Heart right ventricle (tissue), 16 donors: ENCODE measurements at regions not wholly inside any gene's neighbourhood (a gene's known extent, or its start where the extent isn't known, plus 50 kb on each side); places are given as distances from the start of the nearest gene placed in this dataset.

ENCODE experiments used
- ATAC-seq, 8 donors: fragments of 200-7000 bp; cut with Tn5 transposase; one replicate each; pipeline ENCODE4 v1.9.1; 2020; ENCODE audit warnings: mild to moderate bottlenecking in 8 of 8, moderate library complexity in 8 of 8, moderate number of reproducible peaks in 1 of 8
- DNase-seq, 2 donors: peaks; one replicate each; pipeline ENCODE4 v3.0.0-alpha.2; 2020
- H3K27ac ChIP-seq, 10 donors: fragments of 200-600 bp; sonication (generic) in 2 of 10; one replicate each; pipeline versions ENCODE4 v1.5.0 to v1.8.0; 2020 to 2022; ENCODE audit warnings: mild to moderate bottlenecking in 3 of 10
- H3K27me3 ChIP-seq, 7 donors: fragments of 200-600 bp; one replicate each; pipeline ENCODE4 v1.8.0; 2021 to 2022; ENCODE audit warnings: mild to moderate bottlenecking in 2 of 7
- H3K36me3 ChIP-seq, 9 donors: fragments of 200-600 bp; sonication (generic) in 1 of 9; one replicate each; pipeline versions ENCODE4 v1.5.0 to v1.8.0; 2020 to 2022; ENCODE audit warnings: mild to moderate bottlenecking in 2 of 9
- H3K4me1 ChIP-seq, 9 donors: fragments of 200-600 bp; sonication (generic) in 1 of 9; one replicate each; pipeline versions ENCODE4 v1.5.0 to v1.8.0; 2020 to 2022; ENCODE audit warnings: mild to moderate bottlenecking in 4 of 9
- H3K4me3 ChIP-seq, 10 donors: fragments of 200-600 bp; sonication (generic) in 2 of 10; one replicate each; pipeline versions ENCODE4 v1.5.0 to v1.8.0; 2020 to 2022; ENCODE audit warnings: mild to moderate bottlenecking in 7 of 10, moderate library complexity in 2 of 10
- H3K9me3 ChIP-seq, 11 donors: fragments of 200-600 bp in 10 of 11; sonication (generic) in 2 of 11; one replicate each; pipeline versions ENCODE4 v1.5.0 to v1.8.0; 2013 to 2022; ENCODE audit warnings: mild to moderate bottlenecking in 2 of 11, control low read depth in 1 of 11, moderate library complexity in 1 of 11
- CTCF ChIP-seq, 9 donors: fragments of 200-600 bp; sonication (generic) in 2 of 9; IDR thresholded peaks; one replicate each; pipeline versions ENCODE4 v1.5.0 to v1.8.0; 2021 to 2022; ENCODE audit warnings: antibody characterized with exemption in 9 of 9, mild to moderate bottlenecking in 5 of 9, moderate library complexity in 1 of 9
- WGBS, 2 donors: extraction: QIAGEN DNeasy Blood & Tissue Kit; methylation state at CpG; one replicate each; pipeline ENCODE4 v1.1.7; 2013; ENCODE audit warnings: inconsistent platforms in 1 of 2; 5-methylcytosine and 5-hydroxymethylcytosine counted together
- intact Hi-C, 10 donors: fragments of 100-400 bp; cut with DNase I; formaldehyde crosslinking; loops; one replicate each; pipeline versions ENCODE4 v1.11.1 to v1.14.2; 2022
- donor health status: Arrhythmogenic right ventricular cardiomyopathy.
- donor health status: ischemic (EF 13 %, LVEDD 7.1; RV severe dilation, severe dysfunction).
- donor health status: healthy with polysubstance abuse.
- donor health status: DM: no; HTN: yes; CAD: no.
- donor health status: DM: no; HTN: no; CAD: no.
- donor health status: ischemic (EF 25% LVEDD 6.9; RV normal size, moderate dysfunction).
- donor health status: ischemic (EF 25% LVEDD 5.7; RV mildly dilated, moderate dysfunction).
- donor health status: healthy.
- donor health status: DM: yes; HTN: yes; CAD: no.
- donor health status: Ischemic cardiomyopathy.
- donor health status: ischemic (EF 35%, LVEDD 5.7; RV mildly dilated, moderate dysfunction).
- donor health status: nonischemic (EF 11% LVEDD 7.7; RV severe dilation, severe dysfunction).
- donor health status: DM: yes; HTN: yes; CAD: no.
- donor health status: PGD.
- donor health status: ischemic (EF 29% LVEDD 5.4; RV normal size, mild dysfunction).
- donor health status: nonischemic (EF 23%, LVEDD 6.1; RV moderate dilation, normal function).

GRCh38 chr9:16105168-16106020 lies 552.6 kb downstream of the CCDC171 start:
- Histone ChIP-seq H3K9me3 (peaks cover 0 to 4% (median 0%) of the 10 kb centered on the region in 11 donors), H3K4me1 (peaks cover 0 to 11% (median 3%) of the 10 kb centered on the region in 9 donors), H3K36me3 (no peaks in the 10 kb centered on the region), H3K4me3 (no peak overlapping the region), H3K27me3 (no peaks in the 10 kb centered on the region), H3K27ac (no peak overlapping the region)
- WGBS, 2 donors: 77 to 85% methylated on average over 9 of the region's 9 CpGs
- intact Hi-C loops: no loop called here
- ATAC-seq (no peak), DNase-seq (no peak)
- no peak for TF ChIP-seq CTCF (IDR thresholded peaks at IDR 0.05)

GRCh38 chr9:16106021-16106571 lies 553.3 kb downstream of the CCDC171 start:
- DNase-seq: no peak

GRCh38 chr9:16112116-16112515 lies 559.3 kb downstream of the CCDC171 start:
- Histone ChIP-seq H3K4me3 (no peak overlapping the region), H3K27me3 (no peaks in the 10 kb centered on the region), H3K9me3 (peaks cover 0 to 4% (median 0%) of the 10 kb centered on the region in 11 donors), H3K4me1 (no peaks in the 10 kb centered on the region), H3K36me3 (no peaks in the 10 kb centered on the region), H3K27ac (no peak overlapping the region)
- TF ChIP-seq CTCF (IDR thresholded peaks at IDR 0.05): no peak
- intact Hi-C loops: no loop called here
- WGBS, 2 donors: 83 to 86% methylated on average over 6 of the region's 6 CpGs
- ATAC-seq: no peak
- DNase-seq: no peak

More at GRCh38 chr9:16106021-16106571, 553.3 kb downstream of the CCDC171 start:
- Histone ChIP-seq H3K27ac (no peak overlapping the region), H3K27me3 (no peaks in the 10 kb centered on the region), H3K4me3 (no peak overlapping the region), H3K36me3 (no peaks in the 10 kb centered on the region), H3K9me3 (peaks cover 0 to 4% (median 0%) of the 10 kb centered on the region in 11 donors), H3K4me1 (peaks cover 0 to 8% (median under 1%) of the 10 kb centered on the region in 9 donors)
- WGBS, 2 donors: 71 to 78% methylated on average over 9 of the region's 9 CpGs
- no peak for TF ChIP-seq CTCF (IDR thresholded peaks at IDR 0.05)
- ATAC-seq: no peak
- intact Hi-C loops: no loop called here

DNA sequence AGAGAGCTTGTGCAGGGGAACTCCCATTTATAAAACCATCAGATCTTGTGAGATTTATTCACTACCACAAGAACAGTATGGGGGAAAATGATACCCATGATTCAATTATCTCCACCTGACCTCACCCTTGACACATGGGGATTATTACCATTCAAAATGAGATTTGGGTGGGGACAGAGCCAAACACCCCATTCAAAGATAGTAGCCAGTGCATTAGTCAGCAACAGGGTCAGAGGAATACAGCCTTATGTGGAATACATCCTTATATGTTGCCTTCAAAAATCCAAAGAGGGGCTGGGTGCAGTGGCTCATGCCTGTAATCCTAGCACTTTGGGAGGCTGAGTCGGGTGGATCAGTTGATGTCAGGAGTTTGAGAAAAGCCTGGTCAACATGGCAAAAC lies 563.2 kb downstream of the CCDC171 start:
- Histone ChIP-seq H3K4me1 (no peaks in the 10 kb centered on the region), H3K27me3 (no peaks in the 10 kb centered on the region), H3K4me3 (no peak overlapping the region), H3K36me3 (no peaks in the 10 kb centered on the region), H3K9me3 (peaks cover 0 to 4% (median 0%) of the 10 kb centered on the region in 11 donors), H3K27ac (no peak overlapping the region)
- intact Hi-C loops: no loop called here
- ATAC-seq (no peak), DNase-seq (no peak)
- 90% methylated on average over 1 of the region's 1 CpG for WGBS, 2 donors
- no peak for TF ChIP-seq CTCF (IDR thresholded peaks at IDR 0.05)
